Stimulated activated CD8-positive, alpha-beta memory T cell treated with anti-CD3 and anti-CD28 coated beads, Interleukin-4, amount 100 ng/mL, for 48 hours (primary cell): ENCODE measurements at regions not wholly inside any gene's neighbourhood (a gene's known extent, or its start where the extent isn't known, plus 50 kb on each side); places are given as distances from the start of the nearest gene placed in this dataset.

ENCODE experiments used
- DNase-seq: peaks from one replicate; pipeline ENCODE4 v3.0.0-alpha.2; 2020

- no peak for DNase-seq
Observed at GRCh38 chr1:182147136-182147820, 85.8 kb upstream of the ZNF648 start.

- DNase-seq, result no peak
Observed at GRCh38 chr1:182146286-182146685, 84.8 kb upstream of the ZNF648 start.

GRCh38 chr1:182145441-182145840 lies 83.9 kb upstream of the ZNF648 start:
- no peak for DNase-seq

- no peak for DNase-seq
Observed at GRCh38 chr1:182144646-182145030, 83.1 kb upstream of the ZNF648 start.

- no peak for DNase-seq
Observed at GRCh38 chr1:182143825-182144645, 82.5 kb upstream of the ZNF648 start.

GRCh38 chr1:182143154-182143657 lies 81.7 kb upstream of the ZNF648 start:
- DNase-seq, result peak; percentile 97

GRCh38 chr1:182142621-182143020 lies 81.1 kb upstream of the ZNF648 start:
- no peak for DNase-seq

GRCh38 chr1:182141040-182141439 lies 79.5 kb upstream of the ZNF648 start:
- DNase-seq, result no peak

GRCh38 chr1:182139496-182139895 lies 78.0 kb upstream of the ZNF648 start:
- no peak for DNase-seq

- no peak for DNase-seq
Observed at GRCh38 chr1:182137546-182137945, 76.0 kb upstream of the ZNF648 start.

- DNase-seq, result no peak
Observed at GRCh38 chr1:182135946-182136345, 74.4 kb upstream of the ZNF648 start.

- no peak for DNase-seq
Observed at GRCh38 chr1:182134257-182134656, 72.7 kb upstream of the ZNF648 start.

- DNase-seq, result no peak
Observed at GRCh38 chr1:182133181-182133580, 71.7 kb upstream of the ZNF648 start.

- DNase-seq, result no peak
Observed at GRCh38 chr1:182129398-182129797, 67.9 kb upstream of the ZNF648 start.

- DNase-seq, result no peak
Observed at GRCh38 chr1:182128502-182128901, 67.0 kb upstream of the ZNF648 start.

GRCh38 chr1:182127656-182128055 lies 66.1 kb upstream of the ZNF648 start:
- no peak for DNase-seq

GRCh38 chr1:182126272-182126800 lies 64.8 kb upstream of the ZNF648 start:
- no peak for DNase-seq

- no peak for DNase-seq
Observed at GRCh38 chr1:182122913-182123260, 61.4 kb upstream of the ZNF648 start.

GRCh38 chr1:182122256-182122912 lies 60.9 kb upstream of the ZNF648 start:
- DNase-seq, result no peak

GRCh38 chr1:182121787-182122186 lies 60.3 kb upstream of the ZNF648 start:
- no peak for DNase-seq

GRCh38 chr1:182120411-182121258 lies 59.1 kb upstream of the ZNF648 start:
- no peak for DNase-seq

- DNase-seq, result no peak
Observed at GRCh38 chr1:182119631-182120030, 58.1 kb upstream of the ZNF648 start.

- no peak for DNase-seq
Observed at GRCh38 chr1:182118851-182119250, 57.3 kb upstream of the ZNF648 start.
